NCI-H524 (cell line): ENCODE measurements at regions not wholly inside any gene's neighbourhood (a gene's known extent, or its start where the extent isn't known, plus 50 kb on each side); places are given as distances from the start of the nearest gene placed in this dataset.
"Not testable (repeated sequence)": the region's sequence is repeated elsewhere in the genome, so short reads cannot be mapped to it uniquely, and the experiment has no call there.

Source experiments
- DNase-seq, 2 experiments: peaks; one replicate each; lab custom pipeline; 2025; lab: John Stamatoyannopoulos, UW

DNA sequence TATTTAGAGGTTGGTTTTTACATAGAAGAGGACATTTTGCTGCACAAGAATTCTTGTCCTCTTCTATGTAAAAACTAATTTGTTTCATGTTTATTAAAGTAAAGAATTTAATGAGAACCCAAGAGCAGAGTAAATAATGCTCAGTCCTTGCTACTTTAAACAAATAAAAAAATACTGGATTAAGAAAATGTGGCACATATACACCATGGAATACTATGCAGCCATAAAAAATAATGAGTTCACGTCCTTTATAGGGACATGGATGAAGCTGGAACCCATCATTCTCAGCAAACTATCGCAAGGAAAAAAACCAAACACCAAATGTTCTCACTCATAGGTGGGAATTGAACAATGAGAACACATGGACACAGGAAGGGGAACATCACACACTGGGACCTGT lies 643.6 kb downstream of the NR2F1-AS1 start:
- DNase-seq: not testable (repeated sequence)

DNA sequence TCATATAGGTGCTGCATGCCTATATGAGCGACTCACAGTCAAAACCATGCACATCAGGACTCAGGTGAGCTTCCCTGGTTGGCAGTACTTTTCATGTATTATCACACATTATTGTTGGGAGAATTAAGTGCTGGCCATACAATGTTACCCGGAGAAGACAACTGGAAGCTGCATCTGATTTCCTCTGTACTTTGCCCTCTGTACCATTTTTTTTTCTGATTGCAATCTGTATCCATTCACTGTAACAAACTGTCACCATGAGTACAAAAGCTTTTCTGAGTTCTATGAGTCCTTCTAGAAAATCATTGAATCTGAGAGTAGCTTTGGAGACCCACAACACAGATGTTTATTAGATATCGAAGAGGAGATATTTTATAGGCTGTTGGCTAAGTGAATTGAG lies 651.0 kb downstream of the NR2F1-AS1 start:
- DNase-seq: no peak

DNA sequence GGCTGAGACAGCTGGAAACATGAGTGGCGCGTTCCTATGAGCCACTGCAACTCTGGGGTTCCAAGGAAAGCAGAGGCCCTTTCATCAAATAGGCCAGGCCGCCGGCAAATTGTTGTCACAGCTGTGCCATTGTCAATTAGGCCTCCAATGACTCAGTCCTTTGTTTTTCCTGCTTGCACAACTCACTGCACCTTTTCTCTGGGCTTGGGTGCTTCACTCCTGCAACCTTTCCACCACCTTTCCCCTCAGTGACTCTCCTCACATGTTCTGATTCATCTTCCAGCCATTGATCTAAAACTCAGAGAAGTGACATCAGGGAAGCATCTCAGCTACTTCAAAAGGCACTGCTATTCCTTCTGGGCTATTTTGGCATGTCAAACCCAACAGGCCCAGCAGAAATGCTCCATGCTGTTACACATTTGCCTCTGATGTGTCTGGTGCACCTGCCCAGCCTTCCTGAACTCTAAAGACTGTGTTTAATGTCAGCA lies 653.7 kb downstream of the NR2F1-AS1 start:
- DNase-seq: no peak

- no peak for DNase-seq
These were observed 657.1 kb downstream of the NR2F1-AS1 start for GRCh38 chr5:92923885-92924284.

- DNase-seq: peak in 1 of 2 experiments; percentile 13
These were observed 658.6 kb downstream of the NR2F1-AS1 start for GRCh38 chr5:92922231-92922967.

GRCh38 chr5:92917044-92917443 lies 664.0 kb downstream of the NR2F1-AS1 start:
- no peak for DNase-seq

DNA sequence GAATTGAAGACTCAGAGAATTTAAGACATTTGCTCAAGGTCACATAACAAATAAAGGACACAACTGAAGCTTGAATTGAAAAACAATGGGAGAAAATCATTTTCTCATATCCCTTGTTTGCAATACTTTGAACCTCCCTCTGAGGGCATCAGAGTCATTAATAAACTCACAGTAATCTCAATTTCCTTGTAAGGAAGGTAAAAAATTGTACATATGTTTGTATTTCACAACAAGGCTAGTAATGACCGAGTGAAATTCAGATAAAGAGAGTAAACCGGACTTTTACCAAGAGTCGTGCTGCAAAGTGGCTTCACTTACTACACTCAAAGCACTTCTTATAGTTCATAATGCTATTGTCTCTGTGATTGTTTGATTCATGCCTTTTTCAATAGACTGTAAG lies 665.0 kb downstream of the NR2F1-AS1 start:
- DNase-seq: peak in 1 of 2 experiments; percentile 23

DNA sequence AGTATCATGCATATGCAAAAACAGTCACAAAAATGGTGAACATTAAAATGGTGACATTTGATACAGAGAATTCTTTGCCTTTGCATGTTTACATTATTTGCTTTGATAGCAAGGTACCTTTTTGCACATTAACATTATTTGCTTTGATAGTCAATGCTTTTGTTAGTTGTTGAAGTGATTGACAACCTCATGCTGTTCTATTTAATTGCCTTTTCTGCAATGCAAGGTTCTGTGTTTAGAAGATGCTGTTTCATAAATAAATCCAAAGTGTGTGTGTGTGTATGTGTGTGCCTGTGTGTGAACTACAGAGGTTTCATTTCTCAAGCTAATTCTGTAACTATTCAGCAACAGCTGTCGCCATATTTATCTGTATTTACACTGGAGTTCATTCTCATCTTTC lies 668.7 kb downstream of the NR2F1-AS1 start:
- peak in 1 of 2 experiments; percentile 55 for DNase-seq

DNA sequence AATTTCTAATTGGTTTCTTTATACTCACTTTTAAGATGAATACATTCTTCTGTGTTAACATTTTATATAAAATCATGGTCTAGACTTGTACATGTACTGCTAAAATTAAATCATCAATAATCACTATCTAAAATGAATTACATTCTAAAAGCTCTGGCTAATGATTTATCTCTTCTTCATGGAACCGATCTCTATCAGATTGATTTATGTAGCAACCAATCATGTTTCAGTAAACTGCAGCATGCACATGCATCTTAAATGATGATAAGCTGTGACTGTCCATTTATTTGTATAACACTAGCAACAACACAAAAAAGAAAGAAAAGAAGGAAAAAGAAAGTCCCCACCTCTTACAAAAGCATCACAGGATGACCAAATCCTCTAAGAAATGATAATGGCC lies 669.2 kb downstream of the NR2F1-AS1 start:
- DNase-seq: no peak

DNA sequence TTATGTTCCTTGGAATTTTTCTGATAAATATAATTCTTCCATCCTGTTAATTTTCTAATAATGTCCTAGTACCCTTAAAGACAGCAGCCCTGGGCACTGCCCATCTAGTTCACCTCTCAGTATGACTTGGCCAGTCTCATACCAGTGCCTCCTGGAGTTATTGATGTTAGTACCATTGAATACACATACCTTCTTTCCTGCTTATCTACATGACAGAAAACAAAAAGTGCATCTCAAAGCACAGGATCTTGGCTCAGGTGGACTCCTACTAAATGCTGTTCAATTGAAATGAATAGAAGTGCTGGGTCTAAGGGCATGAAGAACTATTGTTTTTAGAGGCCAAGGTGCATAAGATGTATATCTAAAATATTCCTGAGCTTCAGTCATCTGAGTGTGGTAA lies 669.7 kb downstream of the NR2F1-AS1 start:
- DNase-seq: no peak

- peak; percentile 36 to 67 for DNase-seq
These were observed 671.4 kb downstream of the NR2F1-AS1 start for GRCh38 chr5:92909602-92909962.

DNA sequence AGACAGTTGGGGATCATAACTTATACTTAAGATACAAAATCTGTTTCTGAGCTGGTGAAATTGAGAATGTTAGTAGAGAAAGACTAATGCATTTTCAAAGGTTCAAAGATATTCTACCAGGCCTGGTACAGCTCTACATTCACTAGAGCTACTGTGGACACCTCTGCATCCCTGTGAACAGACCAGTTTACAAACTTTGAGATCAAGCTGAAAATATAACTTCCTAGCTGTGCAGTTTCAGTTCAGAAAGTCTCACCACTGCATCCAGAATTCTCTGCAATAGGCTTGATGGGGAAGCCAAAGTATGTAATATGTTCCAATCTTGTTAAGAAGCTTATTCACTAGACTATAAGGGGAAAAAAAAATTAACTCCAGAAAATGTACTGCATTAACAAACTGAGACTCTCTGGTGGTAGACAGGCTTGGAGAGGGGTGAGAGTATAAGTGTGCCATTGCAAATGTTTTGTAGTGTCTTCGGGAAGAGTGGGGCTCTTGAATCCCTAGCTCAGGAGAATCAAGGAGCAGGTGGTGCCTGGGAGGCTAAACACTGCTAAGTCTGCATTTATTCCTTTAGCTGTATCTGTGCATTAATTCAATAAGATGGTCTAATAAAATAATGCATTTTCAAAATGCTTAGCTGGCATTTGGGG lies 671.9 kb downstream of the NR2F1-AS1 start:
- DNase-seq: peak in 1 of 2 experiments; percentile 38

- no peak for DNase-seq
These were observed 672.9 kb downstream of the NR2F1-AS1 start for GRCh38 chr5:92907938-92908606.

DNA sequence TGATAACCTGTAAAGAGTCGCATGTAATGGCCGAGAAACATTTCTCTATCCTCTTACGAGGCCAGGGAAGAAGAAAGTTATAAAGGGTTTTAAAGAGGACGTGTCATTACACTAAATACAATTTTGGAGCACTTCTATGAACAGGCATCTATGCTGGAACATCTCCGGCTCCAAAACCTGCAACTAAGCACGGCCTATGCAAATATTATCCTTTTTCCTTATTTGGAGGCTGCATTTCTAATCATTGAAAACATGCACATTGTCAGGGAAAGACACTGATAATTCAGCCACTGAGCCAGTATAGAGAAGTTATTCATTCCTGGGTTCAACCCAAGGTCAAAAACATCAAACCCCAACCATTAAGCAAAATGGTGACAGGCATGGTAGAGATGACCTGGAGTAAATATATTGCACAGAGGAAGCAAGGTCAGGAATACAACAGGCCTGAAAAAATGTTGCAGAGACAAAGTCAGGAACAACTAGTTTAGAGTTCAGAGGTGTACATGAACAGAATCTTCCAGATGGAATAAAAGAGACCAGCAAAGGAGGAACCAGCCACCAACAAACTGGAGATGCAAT lies 674.1 kb downstream of the NR2F1-AS1 start:
- no peak for DNase-seq

DNA sequence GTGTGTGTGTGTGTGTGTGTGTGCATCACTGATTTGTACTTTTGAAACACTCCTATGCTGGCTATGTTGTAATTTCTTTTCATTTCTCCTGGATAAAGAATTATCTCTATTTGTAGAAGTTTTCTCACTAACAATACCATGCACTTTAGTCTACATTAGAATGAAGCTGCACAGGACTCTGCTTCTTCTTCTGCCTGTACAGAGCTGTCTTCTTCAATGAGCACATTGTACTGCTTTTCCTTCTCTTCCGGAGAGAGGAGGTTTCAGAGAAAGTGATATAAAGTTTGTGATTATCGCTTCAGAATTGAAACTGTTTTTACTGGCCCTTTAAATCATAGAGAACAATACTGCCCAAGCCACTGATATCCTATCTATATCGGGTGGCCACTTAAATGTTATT lies 677.0 kb downstream of the NR2F1-AS1 start:
- no peak for DNase-seq

DNA sequence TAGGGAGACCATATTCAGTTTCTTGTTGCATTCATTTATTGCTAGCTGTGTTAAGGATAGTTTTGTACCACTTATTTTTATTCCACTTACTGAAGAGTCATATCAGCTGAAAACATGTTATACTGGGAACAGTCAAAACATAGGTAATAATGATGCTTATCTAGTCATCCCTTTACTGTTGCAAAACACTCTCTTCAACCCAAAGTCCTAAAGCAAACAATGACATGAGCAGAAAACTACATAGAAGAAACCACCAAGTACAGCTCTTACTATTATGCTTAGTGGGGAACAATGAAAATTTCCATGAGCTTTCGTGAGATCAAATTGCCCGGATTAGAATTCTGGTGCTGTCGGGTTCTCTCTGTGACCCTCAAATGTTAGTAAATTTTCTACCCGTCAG lies 681.4 kb downstream of the NR2F1-AS1 start:
- DNase-seq: no peak

GRCh38 chr5:92896722-92897121 lies 684.3 kb downstream of the NR2F1-AS1 start:
- DNase-seq: no peak

DNA sequence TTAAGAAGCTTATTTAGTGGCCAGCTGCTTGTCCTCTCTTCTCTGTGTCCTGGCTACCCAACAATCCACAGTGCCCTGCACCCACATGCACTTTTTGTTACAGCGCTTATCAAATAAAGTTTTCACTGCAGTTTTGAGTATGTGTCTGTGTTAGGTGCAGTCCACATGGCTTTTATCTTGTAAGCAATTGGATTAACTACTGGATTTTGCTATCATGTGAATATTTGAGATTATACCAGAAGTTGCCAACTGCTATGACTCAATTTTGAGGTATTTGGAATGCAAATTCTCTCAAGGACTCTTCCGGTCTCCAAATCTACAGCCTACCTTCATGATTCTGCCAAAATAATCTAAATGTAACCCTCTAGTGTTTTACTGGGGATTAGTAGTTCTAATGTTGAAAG lies 690.2 kb downstream of the NR2F1-AS1 start:
- DNase-seq: no peak

GRCh38 chr5:92889140-92889539 lies 691.9 kb downstream of the NR2F1-AS1 start:
- no peak for DNase-seq

GRCh38 chr5:92887254-92887653 lies 693.8 kb downstream of the NR2F1-AS1 start:
- DNase-seq: no peak

GRCh38 chr5:92886751-92887150 lies 694.3 kb downstream of the NR2F1-AS1 start:
- no peak for DNase-seq

GRCh38 chr5:92885950-92886349 lies 695.1 kb downstream of the NR2F1-AS1 start:
- DNase-seq: no peak

GRCh38 chr5:92884469-92884868 lies 696.5 kb downstream of the NR2F1-AS1 start:
- DNase-seq: no peak
